DMS153 treated with DMSO at 0.1 percent for 48 hours (cell line): ENCODE measurements at regions not wholly inside any gene's neighbourhood (a gene's known extent, or its start where the extent isn't known, plus 50 kb on each side); places are given as distances from the start of the nearest gene placed in this dataset.
"Not testable (repeated sequence)": the region's sequence is repeated elsewhere in the genome, so short reads cannot be mapped to it uniquely, and the experiment has no call there.

Experiments used
- DNase-seq: peaks from one replicate; lab custom pipeline; 2025; ENCODE audit not compliant: unreplicated experiment; lab: John Stamatoyannopoulos, UW

DNA sequence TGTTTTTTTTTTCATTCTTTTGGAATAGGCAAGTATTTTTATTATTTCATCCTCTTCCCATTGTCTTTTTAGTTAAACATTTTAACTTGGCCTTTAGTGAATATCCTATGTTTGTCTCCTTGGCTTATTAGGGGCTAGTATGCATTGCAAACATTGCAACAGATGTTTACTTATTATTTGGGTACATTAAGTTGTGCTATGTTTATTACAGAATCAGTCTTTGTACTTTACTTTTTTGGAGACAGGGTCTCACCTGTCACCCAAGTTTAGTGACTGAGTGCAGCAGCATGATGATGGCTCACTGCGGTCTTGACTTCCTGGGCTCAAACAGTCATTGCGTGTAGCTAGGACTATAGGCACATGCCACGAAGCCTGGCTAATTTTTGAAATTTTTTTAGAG lies 51.1 kb upstream of the NUDT6 start:
- DNase-seq, result no peak

DNA sequence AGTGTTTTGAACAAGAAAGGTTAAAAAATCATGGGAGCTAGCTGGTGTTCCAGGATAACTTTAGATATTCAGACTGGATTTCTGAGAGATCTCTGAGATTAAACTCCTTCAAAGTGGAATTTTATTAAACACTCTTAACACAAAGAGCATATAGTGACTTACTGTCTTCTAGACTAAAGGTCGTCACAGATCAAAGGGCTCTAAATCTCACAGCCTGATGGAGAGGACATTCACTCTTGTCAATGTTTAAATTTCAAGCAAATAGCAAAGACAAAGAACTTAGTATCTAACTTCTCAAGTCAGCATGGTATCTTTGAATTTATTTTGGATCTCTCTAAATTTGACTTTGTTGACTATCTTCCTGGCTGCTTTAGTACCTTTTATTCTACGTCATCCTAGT lies 53.7 kb upstream of the NUDT6 start:
- no peak for DNase-seq

DNA sequence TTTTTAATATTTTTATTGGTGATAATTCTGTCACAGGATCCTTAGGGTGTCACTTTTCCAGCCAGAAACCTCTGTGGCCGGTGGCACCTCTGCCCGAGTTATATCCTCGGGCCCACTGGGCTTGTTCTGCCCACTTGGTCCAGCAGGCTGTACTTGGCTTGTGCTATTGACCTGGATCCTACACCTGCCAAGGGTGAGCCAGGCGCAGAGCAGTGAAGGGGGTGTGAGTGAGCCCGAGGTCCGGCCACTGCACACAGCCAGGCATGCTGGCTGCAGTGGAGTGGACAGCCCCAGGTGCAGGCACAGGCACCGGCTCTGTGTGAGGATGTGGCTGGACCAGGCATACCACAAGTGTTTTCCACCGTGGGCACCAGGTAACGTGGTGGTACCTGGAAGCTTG lies 54.7 kb upstream of the NUDT6 start:
- no peak for DNase-seq

DNA sequence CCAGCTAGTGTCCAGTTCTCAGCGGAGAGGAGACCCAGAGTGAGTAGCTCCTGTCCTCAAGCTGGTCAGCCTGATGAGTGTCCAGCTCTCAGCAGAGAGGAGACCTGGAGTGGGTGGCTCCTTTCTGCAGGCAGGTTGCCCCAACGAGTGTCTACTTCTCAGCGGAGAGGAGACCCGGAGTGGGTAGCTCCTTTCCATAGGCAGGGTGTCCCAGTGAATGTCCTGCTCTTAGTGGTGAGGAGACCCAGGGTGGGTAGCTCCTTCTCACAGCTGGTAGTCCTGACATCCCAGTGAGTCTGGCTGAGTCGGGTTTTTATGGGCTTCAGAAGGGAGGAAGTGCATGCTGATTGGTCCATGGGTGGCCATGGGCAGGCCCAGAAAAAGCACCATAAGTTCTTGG lies 55.7 kb upstream of the NUDT6 start:
- DNase-seq, result no peak

DNA sequence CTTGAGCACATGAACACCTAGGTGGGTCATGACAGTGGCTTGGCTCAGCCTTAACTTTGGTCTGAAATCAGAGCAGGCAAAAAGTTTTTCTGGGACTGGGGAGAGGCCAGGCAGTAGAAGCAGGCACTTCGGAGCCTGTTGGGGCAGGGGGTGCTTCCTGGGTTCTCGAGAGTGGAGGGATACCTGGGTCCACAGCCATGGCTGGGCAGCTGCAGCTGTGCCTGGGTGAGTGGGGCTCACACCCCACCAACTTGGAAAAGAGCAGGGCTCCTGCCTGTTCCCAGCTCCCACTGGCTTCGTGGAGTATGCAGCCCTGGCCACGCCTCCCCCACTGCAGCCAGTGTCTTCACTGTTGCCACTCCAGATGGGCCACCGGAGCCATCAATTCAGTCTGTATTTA lies 56.4 kb upstream of the NUDT6 start:
- DNase-seq, result no peak

DNA sequence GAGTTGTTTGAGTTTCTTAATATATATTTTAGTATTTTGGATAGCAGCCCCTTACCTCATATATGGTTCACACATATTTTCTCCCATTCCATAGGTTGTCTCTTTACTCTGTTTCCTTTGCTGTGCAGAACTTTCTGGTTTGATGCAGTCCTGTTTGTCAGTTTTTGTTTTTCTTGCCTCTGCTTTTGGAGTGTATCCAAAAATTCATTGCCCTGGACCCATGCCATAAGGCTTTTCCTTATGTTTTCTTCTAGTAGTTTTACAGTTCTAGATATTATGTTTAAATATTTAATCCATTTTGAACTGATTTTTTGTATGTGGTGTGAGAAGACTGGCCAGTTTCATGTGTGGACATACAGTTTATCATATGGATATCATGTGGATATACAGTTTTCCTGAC lies 58.5 kb upstream of the NUDT6 start:
- no peak for DNase-seq

DNA sequence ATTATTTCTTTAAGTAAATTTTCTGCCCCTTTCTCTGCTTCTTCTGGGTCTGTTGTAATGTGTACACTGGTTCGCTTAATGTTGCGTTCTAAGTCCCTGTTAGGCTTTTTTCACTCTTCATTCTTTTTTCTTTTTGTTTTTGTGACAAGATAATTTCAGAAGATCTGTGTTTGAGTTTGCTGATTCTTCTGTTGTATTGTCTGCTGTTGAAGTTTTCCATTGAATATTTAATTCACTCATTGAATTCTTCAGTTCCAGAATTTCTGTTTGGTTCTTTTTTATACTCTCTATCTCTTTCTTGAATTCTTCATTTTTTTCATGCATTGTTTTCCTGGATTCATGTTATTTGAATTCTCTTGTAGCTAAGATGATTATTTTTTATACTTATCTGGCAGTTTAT lies 66.3 kb upstream of the NUDT6 start:
- no peak for DNase-seq

DNA sequence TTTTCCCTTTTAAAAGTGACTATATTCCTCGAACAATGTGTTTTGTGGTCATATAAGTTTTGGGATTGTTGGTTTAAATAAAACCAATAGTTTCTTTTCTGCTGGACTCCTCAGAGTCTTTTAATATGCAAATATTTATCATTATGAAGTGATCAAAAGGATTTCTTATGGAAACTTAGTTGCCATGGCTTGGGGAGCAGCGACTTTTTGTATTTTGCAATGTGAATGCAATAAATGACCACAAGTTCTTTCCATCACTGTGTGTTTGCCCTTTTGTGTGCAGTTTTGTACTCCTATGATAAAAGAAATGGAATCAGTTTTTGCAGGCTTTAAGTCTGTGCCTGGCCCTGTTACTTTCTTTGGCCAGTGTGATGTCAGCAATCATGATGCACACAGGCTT lies 68.5 kb upstream of the NUDT6 start:
- no peak for DNase-seq

DNA sequence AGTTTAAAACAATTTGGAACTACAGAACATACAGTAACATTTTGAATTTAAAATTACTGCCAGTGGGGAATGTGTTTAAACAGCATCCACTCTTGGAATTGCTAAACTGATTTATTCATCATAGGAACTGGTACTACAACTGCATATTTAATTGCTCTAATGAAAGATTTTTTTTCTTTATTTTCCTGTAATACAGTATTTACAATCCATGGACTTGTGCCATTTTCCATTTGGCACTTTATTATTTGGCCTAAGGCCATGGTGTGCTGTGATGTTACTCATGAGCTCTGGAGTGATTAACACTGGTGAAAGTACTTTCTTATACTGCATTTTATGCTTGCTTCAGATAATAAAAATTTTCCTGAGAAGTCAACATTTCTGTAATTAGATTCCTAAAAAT lies 69.7 kb upstream of the NUDT6 start:
- no peak for DNase-seq

DNA sequence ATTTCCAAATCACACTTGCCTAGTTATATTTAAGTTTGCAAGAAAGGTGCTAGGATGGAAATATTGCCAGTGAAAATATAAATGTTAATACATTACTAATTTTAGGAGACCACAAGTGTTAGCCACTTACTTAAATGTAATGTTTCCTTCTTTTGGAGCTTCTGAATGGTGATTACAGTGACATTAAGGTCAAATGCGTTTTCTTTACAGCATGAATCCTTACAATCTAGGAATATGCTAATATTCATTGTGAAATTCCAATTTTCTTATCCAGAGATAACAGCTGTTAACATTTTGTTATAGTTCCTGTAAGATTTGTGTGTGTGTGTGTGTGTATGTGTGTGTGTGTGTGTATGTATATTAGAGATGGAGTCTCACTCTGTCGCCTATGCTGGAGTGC lies 70.2 kb upstream of the NUDT6 start:
- DNase-seq, result no peak

DNA sequence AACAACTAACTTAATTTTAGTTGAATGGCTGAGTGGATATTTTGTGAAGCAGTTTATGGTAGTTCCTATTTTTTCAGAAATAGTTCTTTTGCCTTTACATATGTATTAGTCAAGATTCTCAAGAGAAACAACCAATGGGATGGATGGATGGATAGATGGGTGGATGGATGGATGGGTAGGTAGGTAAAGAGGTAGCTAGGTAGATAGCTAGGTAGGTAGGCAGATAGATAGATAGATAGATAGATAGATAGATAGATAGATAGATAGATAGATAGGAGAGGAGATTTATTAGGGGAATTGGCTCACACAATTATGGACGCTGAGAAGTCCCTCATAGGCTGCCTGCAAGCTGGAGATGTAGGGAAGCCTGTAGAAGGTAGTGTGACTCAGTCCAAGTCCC lies 74.0 kb upstream of the NUDT6 start:
- no peak for DNase-seq

DNA sequence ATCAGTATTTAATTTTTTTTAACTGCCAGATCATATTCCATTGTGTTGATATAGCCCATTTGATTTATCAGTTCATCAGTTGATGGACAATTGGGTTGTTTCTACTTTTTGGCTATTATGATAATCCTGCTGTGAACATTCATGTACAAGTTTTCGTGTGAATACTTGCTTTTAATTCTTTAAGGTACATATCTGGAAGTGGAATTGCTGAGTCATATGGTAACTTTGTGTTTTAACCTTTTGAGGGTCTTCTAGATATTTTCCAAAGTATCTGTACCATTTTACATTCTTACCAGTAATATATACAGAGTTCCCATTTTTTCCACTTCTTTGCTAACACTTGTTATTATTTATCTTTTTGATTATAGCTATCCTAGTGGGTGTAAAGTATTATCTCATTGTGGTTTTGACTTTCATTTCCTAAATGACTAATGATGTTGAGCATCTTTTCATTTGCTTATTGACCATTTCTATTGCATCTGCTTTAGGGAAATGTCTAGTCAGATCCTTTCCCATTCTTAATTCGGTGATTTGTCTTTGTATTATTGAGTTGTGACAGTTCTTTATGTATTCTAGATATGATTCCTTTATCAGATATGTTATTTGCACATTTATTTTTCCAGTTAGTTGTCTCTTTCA lies 75.2 kb upstream of the NUDT6 start:
- no peak for DNase-seq

DNA sequence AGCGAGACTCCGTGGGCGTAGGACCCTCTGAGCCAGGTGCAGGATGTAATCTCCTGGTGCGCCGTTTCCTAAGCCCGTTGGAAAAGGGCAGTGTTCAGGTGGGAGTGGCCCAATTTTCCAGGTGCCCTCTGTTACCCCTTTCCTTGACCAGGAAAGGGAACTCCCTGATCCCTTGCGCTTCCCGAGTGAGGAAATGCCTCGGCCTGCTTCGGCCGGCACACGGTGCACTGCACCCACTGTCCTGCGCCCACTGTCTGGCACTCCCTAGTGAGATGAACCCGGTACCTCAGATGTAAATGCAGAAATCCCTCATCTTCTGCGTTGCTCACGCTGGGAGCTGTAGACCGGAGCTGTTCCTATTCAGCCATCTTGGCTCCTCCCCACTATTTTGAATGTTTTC lies 81.7 kb upstream of the NUDT6 start:
- not testable (repeated sequence) for DNase-seq

DNA sequence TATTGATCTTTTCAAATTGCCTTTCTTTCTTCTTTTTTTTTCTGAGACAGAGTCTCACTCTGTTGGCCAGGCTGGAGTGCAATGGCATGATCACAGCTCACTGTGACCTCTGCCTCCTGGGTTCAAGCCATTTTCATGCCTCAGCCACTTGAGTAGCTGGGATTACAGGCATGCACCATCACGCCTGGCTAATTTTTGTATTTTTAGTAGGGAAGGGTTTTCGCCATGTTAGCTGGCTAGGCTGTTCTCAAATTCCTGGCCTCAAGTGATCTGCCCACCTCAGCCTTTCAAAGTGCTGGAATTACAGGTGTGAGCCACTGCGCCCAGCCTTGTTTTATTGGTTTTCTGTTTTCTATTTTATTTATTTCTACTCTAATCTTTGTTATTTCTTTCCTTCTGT lies 82.7 kb upstream of the NUDT6 start:
- DNase-seq, result not testable (repeated sequence)

DNA sequence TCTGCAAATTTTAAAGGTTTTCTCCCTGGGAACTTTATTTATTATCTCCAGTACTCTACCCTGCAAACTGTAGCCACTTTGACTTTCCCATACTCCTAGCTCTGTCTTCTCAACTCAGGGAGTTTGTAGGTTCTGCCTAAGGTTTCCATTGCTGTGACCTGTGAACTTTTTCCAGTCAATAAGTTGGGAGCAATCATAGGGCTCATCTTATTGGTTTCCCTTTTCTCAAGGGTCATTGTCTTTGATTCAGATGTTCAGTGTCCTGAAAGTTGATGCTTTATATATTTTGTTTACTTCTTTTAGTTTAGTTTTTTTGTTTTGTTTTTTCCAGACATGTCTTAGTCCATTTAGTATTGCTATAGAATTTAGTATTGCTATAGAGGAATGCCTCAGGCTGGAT lies 85.3 kb upstream of the NUDT6 start:
- DNase-seq, result no peak

DNA sequence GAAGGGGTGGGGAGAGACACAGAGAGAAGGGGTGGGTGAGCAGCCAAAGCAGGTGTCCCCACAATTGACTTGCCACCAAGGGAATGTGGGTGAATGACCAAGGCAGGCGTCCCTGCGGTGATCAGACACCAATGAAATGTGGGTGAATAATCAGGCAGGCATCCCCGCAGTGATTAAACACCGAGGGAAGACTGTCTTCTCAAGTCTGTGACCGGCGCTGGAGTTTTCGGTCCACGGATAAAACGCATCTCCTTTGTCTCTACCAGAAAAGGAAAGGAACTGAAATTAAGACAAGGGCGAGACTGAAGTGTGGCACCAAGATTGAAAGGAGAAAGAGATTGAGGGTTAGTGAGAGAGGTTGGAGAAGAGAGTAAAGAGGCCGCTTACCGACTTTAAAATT lies 90.0 kb upstream of the NUDT6 start:
- DNase-seq, result not testable (repeated sequence)

DNA sequence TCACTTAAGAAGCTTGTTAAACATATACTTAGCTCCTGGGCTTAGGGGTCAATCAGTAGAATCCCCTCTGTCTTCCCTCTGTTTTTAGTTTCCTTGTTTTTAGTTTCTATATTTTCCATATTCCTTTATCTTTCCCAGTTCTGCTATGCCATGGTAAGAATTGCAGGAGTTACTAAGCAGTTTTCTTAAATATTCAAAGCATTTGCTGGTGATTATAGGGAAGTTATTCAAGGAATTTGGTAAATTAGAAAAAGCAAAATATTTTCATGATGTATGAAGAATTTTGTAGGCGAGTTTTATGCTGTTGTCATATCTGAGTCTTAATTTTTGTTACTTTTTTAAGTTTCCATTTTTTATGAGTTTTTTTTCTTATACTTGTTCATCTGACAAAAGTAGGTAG lies 91.6 kb upstream of the NUDT6 start:
- no peak for DNase-seq

DNA sequence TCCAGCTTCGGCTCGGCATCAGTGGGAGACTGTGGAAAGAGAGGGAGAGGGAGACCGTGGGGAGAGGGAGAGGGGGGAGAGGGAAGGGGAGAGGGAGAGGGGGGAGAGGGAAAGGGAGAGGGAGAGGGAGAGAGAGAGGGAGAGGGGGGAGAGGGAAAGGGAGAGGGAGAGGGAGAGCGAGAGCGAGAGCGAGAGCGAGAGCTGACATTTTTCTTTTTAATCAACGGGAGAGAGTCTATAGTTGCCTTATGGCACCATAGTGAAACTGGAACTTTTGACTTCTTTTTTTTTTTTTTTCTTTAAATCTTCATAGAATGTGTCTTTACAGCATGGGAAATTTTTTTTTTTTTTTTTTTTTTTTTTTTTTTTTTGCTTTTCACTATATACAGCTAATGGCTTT lies 94.7 kb upstream of the NUDT6 start:
- DNase-seq, result no peak

DNA sequence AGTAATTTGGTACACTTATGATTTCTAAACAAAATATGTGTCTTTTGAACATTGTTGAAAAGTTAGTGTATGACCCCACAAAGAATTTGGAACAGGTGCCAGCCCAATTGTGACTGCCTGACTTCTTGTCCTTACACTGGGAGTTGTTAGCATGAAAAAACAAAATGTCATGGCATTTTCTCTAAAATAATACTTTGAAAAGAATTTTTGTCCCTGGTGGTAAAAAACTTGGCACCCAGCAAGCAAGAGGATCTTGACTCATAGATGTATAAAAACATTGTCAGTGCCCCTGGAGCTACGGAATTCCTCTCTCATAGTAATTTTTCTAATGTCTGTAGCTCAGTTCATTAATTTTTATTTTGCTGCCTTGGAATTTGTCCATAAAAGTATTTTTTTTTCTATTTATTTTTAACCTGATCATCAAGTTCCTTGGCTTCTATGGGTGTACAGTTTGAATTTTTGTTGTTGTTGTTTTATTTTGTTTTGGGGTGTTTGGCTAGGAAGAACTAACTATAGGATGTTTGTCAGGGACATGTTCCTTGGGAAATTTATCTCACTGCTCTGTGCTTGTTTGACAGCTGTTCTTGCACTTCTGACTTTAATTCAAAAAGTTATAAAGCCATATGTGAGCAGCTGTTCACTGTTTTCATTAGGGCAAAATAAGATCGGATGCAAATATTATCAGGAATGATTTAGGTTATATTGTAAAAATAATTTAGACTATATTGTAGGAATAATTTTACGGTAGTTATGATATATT lies 95.4 kb upstream of the NUDT6 start:
- DNase-seq, result no peak

DNA sequence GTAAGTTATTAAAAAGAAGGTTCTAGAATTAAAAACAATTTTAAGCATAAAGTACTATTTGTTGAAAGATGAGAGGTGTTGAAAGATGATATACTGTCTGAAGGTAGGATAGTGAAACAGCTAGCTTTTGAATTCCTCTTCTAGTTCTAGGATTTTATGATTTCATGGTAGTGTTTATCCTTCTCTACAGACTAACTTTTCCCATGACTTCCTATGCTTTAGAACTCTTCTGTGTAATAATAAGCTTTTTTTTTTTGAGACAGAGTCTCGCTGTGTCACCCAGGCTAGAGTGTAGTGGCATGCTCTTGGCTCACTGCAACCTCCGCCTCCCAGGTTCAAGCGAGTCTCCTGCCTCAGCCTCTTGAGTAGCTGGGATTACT lies 96.0 kb upstream of the NUDT6 start:
- no peak for DNase-seq

DNA sequence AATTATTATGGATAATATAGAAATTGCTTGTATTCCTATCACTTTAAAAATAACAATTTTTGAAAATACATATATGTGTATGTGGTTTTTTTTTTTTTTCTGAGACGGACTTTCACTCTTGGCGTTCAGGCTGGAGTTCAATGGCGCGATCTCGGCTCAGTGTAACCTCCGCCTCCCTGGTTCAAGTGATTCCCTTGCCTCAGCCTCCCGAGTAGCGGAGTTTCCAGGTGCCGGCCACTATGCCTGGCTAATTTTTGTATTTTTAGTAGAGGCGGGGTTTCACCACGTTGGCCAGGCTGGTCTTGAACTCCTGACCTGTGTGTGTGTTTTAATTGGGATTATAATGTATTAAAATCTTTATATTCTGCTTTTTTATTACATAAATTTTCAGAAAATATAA lies 97.9 kb upstream of the NUDT6 start:
- no peak for DNase-seq

DNA sequence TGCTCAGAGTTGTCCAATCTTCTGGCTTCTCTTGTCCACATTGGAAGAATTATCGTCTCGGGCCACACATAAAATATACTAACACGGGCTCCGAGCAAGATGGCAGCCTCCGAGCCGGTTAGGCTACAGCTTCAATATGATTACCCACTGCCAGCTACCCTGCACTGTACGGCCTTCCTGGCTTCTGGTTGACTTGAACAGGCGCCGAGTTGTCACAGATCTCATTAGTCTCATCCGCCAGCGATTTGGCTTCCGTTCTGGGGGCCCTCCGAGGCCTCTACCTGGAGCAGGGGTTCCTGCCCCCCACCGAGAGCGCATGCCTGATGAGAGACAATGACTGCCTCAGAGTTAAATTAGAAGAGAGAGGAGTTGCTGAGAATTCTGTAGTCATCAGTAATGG lies 101.2 kb upstream of the NUDT6 start:
- DNase-seq, result no peak

DNA sequence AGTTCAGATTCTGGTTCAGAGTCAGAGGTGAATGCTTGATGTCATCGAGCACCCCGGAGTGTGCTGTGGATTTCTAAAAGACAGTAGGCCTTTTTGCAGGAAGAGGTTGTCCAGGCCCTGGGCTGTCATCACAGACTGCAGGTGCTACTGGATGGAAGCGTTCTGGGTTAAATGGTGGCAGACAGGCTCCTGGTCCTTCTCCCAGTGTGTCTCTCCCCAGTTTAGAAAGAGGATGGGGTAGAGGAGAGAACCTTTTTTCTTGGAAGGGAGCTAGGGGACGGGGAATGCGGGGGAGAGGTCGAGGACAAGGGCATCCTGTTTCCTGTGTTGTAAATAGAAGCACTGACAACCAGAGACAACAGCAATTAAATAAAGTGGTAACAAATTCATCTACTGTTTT lies 102.3 kb upstream of the NUDT6 start:
- DNase-seq, result no peak
